GM23248 (cell line): ENCODE measurements at regions not wholly inside any gene's neighbourhood (a gene's known extent, or its start where the extent isn't known, plus 50 kb on each side); places are given as distances from the start of the nearest gene placed in this dataset.

ENCODE experiments used
- DNase-seq: peaks from one replicate; pipeline ENCODE4 v3.0.0-alpha.2; 2015
- H2AFZ ChIP-seq: fragments of 200-600 bp; sonication (generic); 2 replicates; pipeline ENCODE4 v1.6.1; 2016; ENCODE audit warnings: antibody characterized with exemption
- H3F3A ChIP-seq: fragments of 200-600 bp; sonication (generic); 2 replicates; pipeline ENCODE4 v1.6.1; 2016; ENCODE audit warnings: mild to moderate bottlenecking, antibody characterized with exemption, mixed run types; ENCODE audit not compliant: insufficient read depth
- H3K27ac ChIP-seq: fragments of 200-600 bp; sonication (generic); 2 replicates; pipeline ENCODE4 v1.5.1; 2016; ENCODE audit warnings: mild to moderate bottlenecking
- H3K27me3 ChIP-seq: fragments of 200-600 bp; sonication (generic); replicated peaks from 2 replicates; pipeline ENCODE4 v1.6.1; 2016; ENCODE audit warnings: mild to moderate bottlenecking; ENCODE audit not compliant: insufficient read depth
- H3K36me3 ChIP-seq: fragments of 200-600 bp; sonication (generic); 2 replicates; pipeline ENCODE4 v1.6.1; 2016; ENCODE audit warnings: low read depth, mild to moderate bottlenecking
- H3K4me1 ChIP-seq: fragments of 200-600 bp; sonication (generic); 2 replicates; pipeline ENCODE4 v1.6.1; 2016; ENCODE audit warnings: mild to moderate bottlenecking; ENCODE audit not compliant: insufficient read depth
- H3K4me2 ChIP-seq: fragments of 200-600 bp; sonication (generic); one replicate; pipeline ENCODE4 v1.6.1; 2016; ENCODE audit warnings: mild to moderate bottlenecking; ENCODE audit not compliant: unreplicated experiment
- H3K4me3 ChIP-seq: fragments of 200-600 bp; sonication (generic); 2 replicates; pipeline ENCODE4 v1.5.1; 2016; ENCODE audit warnings: mild to moderate bottlenecking
- H3K79me2 ChIP-seq: fragments of 200-600 bp; sonication (generic); 2 replicates; pipeline ENCODE4 v1.6.1; 2016; ENCODE audit warnings: mild to moderate bottlenecking; ENCODE audit not compliant: insufficient read depth
- H3K9ac ChIP-seq: fragments of 200-600 bp; sonication (generic); 2 replicates; pipeline ENCODE4 v1.6.1; 2016; ENCODE audit warnings: mild to moderate bottlenecking
- H3K9me2 ChIP-seq: fragments of 200-600 bp; sonication (generic); 2 replicates; pipeline ENCODE4 v1.6.1; 2016; ENCODE audit warnings: mixed run types, mild to moderate bottlenecking, moderate library complexity; ENCODE audit not compliant: insufficient read depth
- H3K9me3 ChIP-seq: fragments of 200-600 bp; sonication (generic); one replicate; pipeline ENCODE4 v1.6.1; 2017; ENCODE audit warnings: low read depth
- H4K20me1 ChIP-seq: fragments of 200-600 bp; sonication (generic); 2 replicates; pipeline ENCODE4 v1.6.0; 2016; ENCODE audit not compliant: insufficient read depth
- EZH2 ChIP-seq: fragments of 200-600 bp; sonication (generic); IDR thresholded peaks from 2 replicates; pipeline ENCODE4 v1.6.1; 2018; ENCODE audit warnings: antibody characterized with exemption, mild to moderate bottlenecking; ENCODE audit not compliant: insufficient read depth, poor library complexity, severe bottlenecking
- EZH2phosphoT487 ChIP-seq: fragments of 200-600 bp; sonication (generic); IDR thresholded peaks from 2 replicates; pipeline ENCODE4 v1.6.1; 2018; ENCODE audit warnings: antibody characterized with exemption, moderate library complexity, mild to moderate bottlenecking, low read depth; ENCODE audit not compliant: insufficient read depth
- WGBS, 2 experiments: methylation state at CpG; one replicate each; pipeline ENCODE4 v1.1.6; 2015 to 2017; ENCODE audit warnings: low lambda C conversion rate in 2 of 2, low coverage in 1 of 2; ENCODE audit errors: missing lambda C conversion rate in 2 of 2; 5-methylcytosine and 5-hydroxymethylcytosine counted together
- in situ Hi-C: fragments of 300-500 bp; cut with MboI; formaldehyde crosslinking; loops from 2 replicates; pipeline ENCODE4 v1.15.0; 2020

- no peak for DNase-seq
- Histone ChIP-seq H3F3A (peaks cover 15% of the 10 kb centered on the region), H3K9me2 (no peaks in the 10 kb centered on the region), H3K9ac (peak overlapping the region; percentile 77; the same call in 1 of the 2 replicates), H3K4me1 (peaks cover 13% of the 10 kb centered on the region), H3K9me3 (no peaks in the 10 kb centered on the region), H3K27me3 (no peaks in the 10 kb centered on the region), H2AFZ (peak overlapping the region; percentile 95), H3K4me2 (peak overlapping the region; percentile 98), H3K4me3 (peak overlapping the region; percentile 85), H3K27ac (no peak overlapping the region), H3K36me3 (no peaks in the 10 kb centered on the region), H3K79me2 (no peaks in the 10 kb centered on the region), H4K20me1 (no peaks in the 10 kb centered on the region)
- in situ Hi-C loops = no loop called here
- TF ChIP-seq EZH2phosphoT487 = no peak
- no peak for TF ChIP-seq EZH2
Measured at GRCh38 chr12:89020121-89020480, 332.2 kb downstream of the DUSP6 start.

- peak overlapping the region; percentile 77 for H3K9ac ChIP-seq
- H3K4me3 ChIP-seq = peak overlapping the region; percentile 85
- in situ Hi-C loops = no loop called here
- peaks cover 13% of the 10 kb centered on the region for H3K4me1 ChIP-seq
- peak; percentile 89 for DNase-seq
- H3K9me2 ChIP-seq = no peaks in the 10 kb centered on the region
- H3F3A ChIP-seq = peaks cover 15% of the 10 kb centered on the region
- peak overlapping the region; percentile 74 for H3K27ac ChIP-seq
- no peaks in the 10 kb centered on the region for H3K27me3 ChIP-seq
- H4K20me1 ChIP-seq = no peaks in the 10 kb centered on the region
- TF ChIP-seq EZH2phosphoT487 (no peak), EZH2 (no peak)
- no peaks in the 10 kb centered on the region for H3K36me3 ChIP-seq
- H2AFZ ChIP-seq = peak overlapping the region; percentile 95
- H3K79me2 ChIP-seq = no peaks in the 10 kb centered on the region
- WGBS, 2 experiments = 1 to 2% methylated on average over 14 of the region's 14 CpGs
- peak overlapping the region; percentile 98 for H3K4me2 ChIP-seq
- no peaks in the 10 kb centered on the region for H3K9me3 ChIP-seq
Measured at GRCh38 chr12:89019439-89020120, 332.7 kb downstream of the DUSP6 start.

DNA sequence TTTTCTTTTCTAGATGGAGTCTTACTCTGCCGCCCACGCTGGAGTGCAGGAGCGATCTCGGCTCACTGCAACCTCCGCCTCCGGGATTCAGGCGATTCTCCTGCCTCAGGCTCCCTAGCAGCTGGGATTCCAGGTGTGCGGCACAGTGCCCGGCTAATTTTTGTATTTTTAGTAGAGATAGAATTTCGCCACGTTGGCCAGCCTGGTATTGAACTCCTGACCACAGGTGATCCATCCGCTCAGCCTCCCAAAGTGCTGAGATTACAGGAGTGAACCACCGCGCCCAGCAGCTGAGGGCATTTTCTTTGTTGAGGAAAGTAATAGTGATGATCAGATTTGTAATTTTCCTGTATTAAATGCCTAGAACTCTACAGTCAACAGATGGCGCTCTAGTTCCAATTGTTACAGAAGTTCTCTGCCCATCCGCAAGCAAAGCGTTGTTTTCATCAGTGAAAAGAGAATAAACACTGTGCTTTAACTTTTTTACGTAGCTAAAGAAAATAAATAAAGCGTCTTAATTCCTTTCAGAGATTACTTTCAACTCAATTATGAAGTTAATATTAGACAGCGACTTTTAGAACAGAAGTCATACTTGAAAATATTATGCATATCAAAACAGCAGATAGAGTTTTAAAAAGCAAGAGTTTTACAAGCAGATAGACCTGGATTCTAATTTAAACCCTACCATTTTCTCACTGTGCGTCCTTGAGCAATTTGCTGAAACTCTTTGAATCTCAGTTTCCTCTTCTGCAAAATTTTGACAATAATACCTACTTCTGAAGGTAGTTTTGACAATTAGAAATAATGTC, 335.1 kb downstream of the DUSP6 start:
- in situ Hi-C loops = no loop called here
- Histone ChIP-seq H3K79me2 (no peaks in the 10 kb centered on the region), H3K27me3 (no peaks in the 10 kb centered on the region), H4K20me1 (no peaks in the 10 kb centered on the region), H3K4me2 (peak overlapping the region; percentile 64), H3K27ac (no peak overlapping the region), H3F3A (peaks cover 15% of the 10 kb centered on the region), H3K9me3 (no peaks in the 10 kb centered on the region), H3K4me1 (peaks cover 13% of the 10 kb centered on the region), H3K9me2 (no peaks in the 10 kb centered on the region), H3K9ac (peak overlapping the region; percentile 54), H3K4me3 (peak overlapping the region; percentile 54), H2AFZ (peak overlapping the region; percentile 83), H3K36me3 (no peaks in the 10 kb centered on the region)
- 13 to 14% methylated on average over 21 of the region's 21 CpGs for WGBS, 2 experiments
- TF ChIP-seq EZH2 (no peak), EZH2phosphoT487 (no peak)
- peak; percentile 83 for DNase-seq

GRCh38 chr12:89015419-89015818, 336.9 kb downstream of the DUSP6 start:
- Histone ChIP-seq H3K79me2 (no peaks in the 10 kb centered on the region), H3K36me3 (no peaks in the 10 kb centered on the region), H3F3A (peaks cover 15% of the 10 kb centered on the region), H2AFZ (no peak overlapping the region), H3K27me3 (no peaks in the 10 kb centered on the region), H4K20me1 (no peaks in the 10 kb centered on the region), H3K4me1 (peaks cover 13% of the 10 kb centered on the region), H3K4me2 (no peak overlapping the region), H3K4me3 (no peak overlapping the region), H3K9ac (no peak overlapping the region), H3K9me3 (no peaks in the 10 kb centered on the region), H3K9me2 (no peaks in the 10 kb centered on the region), H3K27ac (no peak overlapping the region)
- 100% methylated on average over 1 of the region's 1 CpG for WGBS, 2 experiments
- no peak for TF ChIP-seq EZH2
- no peak for TF ChIP-seq EZH2phosphoT487
- no peak for DNase-seq
- in situ Hi-C loops = no loop called here
